H1 (cell line): ENCODE measurements at regions not wholly inside any gene's neighbourhood (a gene's known extent, or its start where the extent isn't known, plus 50 kb on each side); places are given as distances from the start of the nearest gene placed in this dataset.

Experiments
- CTCF ChIA-PET: fragments of 300-600 bp; sonication (Branson Sonifier 250); formaldehyde crosslinking; loops from one replicate; lab custom pipeline; 2021; ENCODE audit not compliant: partially characterized antibody; lab: Charles Lee
- POLR2A ChIA-PET: fragments of 300-600 bp; sonication (Branson Sonifier 250); formaldehyde crosslinking; loops from one replicate; lab custom pipeline; 2021; ENCODE audit warnings: inconsistent platforms; ENCODE audit not compliant: partially characterized antibody; lab: Charles Lee
- DNase-seq, 2 experiments: peaks; one replicate each; pipeline versions ENCODE4 v3.0.0 to v3.0.0-alpha.2; 2010 to 2022; ENCODE audit warnings: low spot score in 2 of 2, low read depth in 1 of 2, mixed read lengths in 1 of 2
- FAIRE-seq: peaks from 2 replicates; lab custom pipeline; 2011; peaks lifted over from hg19 to GRCh38; lab: Jason Lieb, UNC
- H2AFZ ChIP-seq: 2 replicates; pipeline ENCODE4 v1.8.1; 2012; ENCODE audit warnings: low read length, inconsistent platforms
- H2AK5ac ChIP-seq: 2 replicates; pipeline ENCODE4 v1.6.1; 2013; ENCODE audit warnings: low read depth, low read length
- H2BK120ac ChIP-seq: replicated peaks from 2 replicates; pipeline ENCODE3; 2013; ENCODE audit warnings: low read depth, low read length, inconsistent platforms
- H2BK12ac ChIP-seq: 2 replicates; pipeline ENCODE4 v1.6.1; 2013; ENCODE audit warnings: low read depth, low read length
- H2BK15ac ChIP-seq: 2 replicates; pipeline ENCODE4 v1.6.1; 2013; ENCODE audit warnings: low read length
- H2BK20ac ChIP-seq: 2 replicates; pipeline ENCODE4 v1.6.1; 2013; ENCODE audit warnings: low read length
- H2BK5ac ChIP-seq: 2 replicates; pipeline ENCODE4 v1.6.1; 2013; ENCODE audit warnings: low read depth, low read length
- H3K14ac ChIP-seq: 2 replicates; pipeline ENCODE4 v1.6.1; 2013; ENCODE audit warnings: inconsistent platforms; ENCODE audit not compliant: insufficient read length
- H3K18ac ChIP-seq: 2 replicates; pipeline ENCODE4 v1.6.1; 2013; ENCODE audit warnings: low read length; ENCODE audit errors: extremely low read depth
- H3K23ac ChIP-seq: 2 replicates; pipeline ENCODE4 v1.6.1; 2013; ENCODE audit warnings: inconsistent platforms; ENCODE audit not compliant: insufficient read length
- H3K23me2 ChIP-seq: 2 replicates; pipeline ENCODE4 v1.6.1; 2013; ENCODE audit warnings: low read depth, low read length
- H3K27ac ChIP-seq: 2 replicates; pipeline ENCODE4 v1.6.1; 2011; ENCODE audit warnings: low read depth, low read length, inconsistent platforms
- H3K27me3 ChIP-seq, 4 experiments: replicated peaks in 1 of 4; 1 replicate in 1 of 4; 2 replicates in 3 of 4; pipeline versions ENCODE4 v1.6.1 to v1.8.1; 2011 to 2013; ENCODE audit warnings: low read length in 3 of 4, mild to moderate bottlenecking in 3 of 4, inconsistent platforms in 2 of 4, mixed read lengths in 2 of 4, moderate library complexity in 1 of 4; ENCODE audit not compliant: control insufficient read depth in 3 of 4, insufficient read depth in 3 of 4; ENCODE audit errors: extremely low read depth in 1 of 4
- H3K36me3 ChIP-seq, 4 experiments: 2 replicates each; pipeline versions ENCODE4 v1.6.1 to v1.8.1; 2011 to 2013; ENCODE audit warnings: mild to moderate bottlenecking in 4 of 4, low read length in 3 of 4, moderate library complexity in 2 of 4, control low read depth in 1 of 4, inconsistent platforms in 1 of 4; ENCODE audit not compliant: insufficient read depth in 4 of 4, control insufficient read depth in 2 of 4
- H3K4ac ChIP-seq: replicated peaks from 2 replicates; pipeline ENCODE3; 2013; ENCODE audit warnings: low read length, low read depth, mixed read lengths, inconsistent platforms; ENCODE audit not compliant: insufficient read length
- H3K4me1 ChIP-seq, 4 experiments: replicated peaks in 1 of 4; 1 replicate in 1 of 4; 2 replicates in 3 of 4; pipeline versions ENCODE4 v1.6.1 to v1.8.1; 2011 to 2013; ENCODE audit warnings: low read length in 3 of 4, inconsistent platforms in 2 of 4, mixed read lengths in 1 of 4; ENCODE audit not compliant: insufficient read depth in 4 of 4, control insufficient read depth in 3 of 4
- H3K4me2 ChIP-seq, 2 experiments: 2 replicates each; pipeline versions ENCODE4 v1.6.1 to v1.8.1; 2011 to 2013; ENCODE audit warnings: low read depth in 2 of 2, low read length in 2 of 2, control low read depth in 1 of 2, inconsistent platforms in 1 of 2, mild to moderate bottlenecking in 1 of 2; ENCODE audit not compliant: insufficient read depth in 1 of 2
- H3K4me3 ChIP-seq, 4 experiments: fragments of 200-600, 300-600 bp in 1 of 4; sonication (generic), shearing (Covaris generic), sonication (Bioruptor Twin) in 1 of 4; 2 replicates each; pipeline versions ENCODE4 v1.5.1 to v1.8.1; 2011 to 2016; ENCODE audit warnings: low read length in 4 of 4, low read depth in 3 of 4, control low read depth in 2 of 4, inconsistent platforms in 2 of 4, mild to moderate bottlenecking in 2 of 4, mixed read lengths in 1 of 4, moderate library complexity in 1 of 4; ENCODE audit not compliant: insufficient read depth in 2 of 4; ENCODE audit errors: extremely low read depth in 1 of 4
- H3K56ac ChIP-seq: replicated peaks from 2 replicates; pipeline ENCODE3; 2013; ENCODE audit warnings: low read depth, mild to moderate bottlenecking, mixed read lengths, low read length, inconsistent platforms; ENCODE audit not compliant: insufficient read length
- H3K79me1 ChIP-seq: 2 replicates; pipeline ENCODE4 v1.6.1; 2013; ENCODE audit warnings: low read depth, low read length, control low read depth
- H3K79me2 ChIP-seq, 2 experiments: 2 replicates each; pipeline versions ENCODE4 v1.6.1 to v1.8.1; 2012 to 2013; ENCODE audit warnings: low read length in 2 of 2, mild to moderate bottlenecking in 2 of 2, inconsistent platforms in 1 of 2; ENCODE audit not compliant: insufficient read depth in 2 of 2, control insufficient read depth in 1 of 2
- H3K9ac ChIP-seq, 4 experiments: replicated peaks in 1 of 4; 1 replicate in 1 of 4; 2 replicates in 3 of 4; pipeline versions ENCODE4 v1.6.1 to v1.8.1; 2011 to 2013; ENCODE audit warnings: low read depth in 3 of 4, low read length in 3 of 4, control low read depth in 2 of 4, mild to moderate bottlenecking in 2 of 4, moderate library complexity in 2 of 4, inconsistent platforms in 1 of 4; ENCODE audit errors: extremely low read depth in 1 of 4
- H3K9me3 ChIP-seq, 2 experiments: 2 replicates each; pipeline versions ENCODE4 v1.6.1 to v1.8.1; 2012 to 2013; ENCODE audit warnings: mild to moderate bottlenecking in 2 of 2, moderate library complexity in 2 of 2, control low read depth in 1 of 2, inconsistent platforms in 1 of 2, low read depth in 1 of 2, low read length in 1 of 2, mixed read lengths in 1 of 2; ENCODE audit not compliant: insufficient read depth in 2 of 2
- H4K20me1 ChIP-seq, 2 experiments: replicated peaks in 1 of 2; 2 replicates each; pipeline versions ENCODE3 to v1.8.1; 2011 to 2013; ENCODE audit warnings: inconsistent platforms in 2 of 2, low read length in 2 of 2, mild to moderate bottlenecking in 1 of 2; ENCODE audit not compliant: insufficient read depth in 2 of 2, control insufficient read depth in 1 of 2
- H4K5ac ChIP-seq: 2 replicates; pipeline ENCODE4 v1.6.1; 2013; ENCODE audit warnings: low read length, low read depth, mixed read lengths, inconsistent platforms; ENCODE audit not compliant: insufficient read length
- H4K8ac ChIP-seq: 2 replicates; pipeline ENCODE4 v1.8.0; 2013; ENCODE audit warnings: mild to moderate bottlenecking, moderate library complexity, low read length, inconsistent platforms; ENCODE audit not compliant: insufficient read depth; ENCODE audit errors: extremely low read depth
- H4K91ac ChIP-seq: replicated peaks from 2 replicates; pipeline ENCODE3; 2013; ENCODE audit warnings: low read length, mixed read lengths, inconsistent platforms; ENCODE audit not compliant: insufficient read length
- CBX5 ChIP-seq: fragments of 300-800, 300-1000 bp; sonication (generic); IDR thresholded peaks from 2 replicates; pipeline ENCODE4 v1.7.1; 2016; ENCODE audit warnings: antibody characterized with exemption, low read length, low read depth
- CHD2 ChIP-seq: IDR thresholded peaks from 2 replicates; pipeline ENCODE4 v1.6.1; 2012; ENCODE audit warnings: low read length, improper control_type of control experiment
- JUND ChIP-seq: IDR thresholded peaks from 2 replicates; pipeline ENCODE4 v1.6.1; 2011; ENCODE audit warnings: mild to moderate bottlenecking, improper control_type of control experiment, low read length
- KDM4A ChIP-seq: IDR thresholded peaks from one replicate; pipeline ENCODE4 v1.7.1; 2012; ENCODE audit warnings: low read depth, mild to moderate bottlenecking, moderate library complexity, low read length, inconsistent platforms; ENCODE audit not compliant: severe bottlenecking
- PHF8 ChIP-seq: fragments of 200-600 bp; sonication (generic); conservative IDR thresholded peaks from 2 replicates; pipeline ENCODE4 v1.7.1; 2012; ENCODE audit warnings: low read depth, mild to moderate bottlenecking, inconsistent platforms, low read length, moderate library complexity
- RAD21 ChIP-seq, 2 experiments: IDR thresholded peaks in 1 of 2; conservative IDR thresholded peaks in 1 of 2; 2 replicates each; pipeline ENCODE4 v1.6.1; 2011; ENCODE audit warnings: low read depth in 2 of 2, low read length in 2 of 2, improper control_type of control experiment in 1 of 2, inconsistent platforms in 1 of 2, mild to moderate bottlenecking in 1 of 2, moderate library complexity in 1 of 2
- RBBP5 ChIP-seq: IDR thresholded peaks from 2 replicates; pipeline ENCODE4 v1.7.1; 2012; ENCODE audit warnings: low read depth, mild to moderate bottlenecking, inconsistent platforms, low read length, moderate library complexity, borderline replicate concordance
- SP1 ChIP-seq: IDR thresholded peaks from 2 replicates; pipeline ENCODE4 v1.6.1; 2011; ENCODE audit warnings: low read depth, low read length
- SP2 ChIP-seq: IDR thresholded peaks from 2 replicates; pipeline ENCODE4 v1.6.1; 2012; ENCODE audit warnings: mild to moderate bottlenecking, low read length, inconsistent platforms
- WGBS, 2 experiments: shearing (Covaris generic) in 1 of 2; methylation state at CpG; one replicate each; pipeline versions ENCODE4 v1.1.6 to v1.1.7; 2013 to 2015; ENCODE audit warnings: low lambda C conversion rate in 2 of 2, mixed read lengths in 2 of 2, inconsistent platforms in 1 of 2, low coverage in 1 of 2, missing lambda C conversion rate in 1 of 2; ENCODE audit not compliant: insufficient replicate concordance in 2 of 2, insufficient coverage in 1 of 2, insufficient read length in 1 of 2; ENCODE audit errors: extremely low coverage in 1 of 2, missing lambda C conversion rate in 1 of 2; 5-methylcytosine and 5-hydroxymethylcytosine counted together

GRCh38 chr10:59004392-59004791 lies 172.1 kb upstream of the PHYHIPL start:
- Histone ChIP-seq H4K8ac (no peak overlapping the region), H3K79me2 (no peaks in the 10 kb centered on the region), H2BK120ac (no peak overlapping the region), H2BK5ac (no peak overlapping the region), H4K91ac (no peak overlapping the region), H2AK5ac (no peak overlapping the region), H2BK12ac (no peak overlapping the region), H3K27me3 (no peaks in the 10 kb centered on the region; a peak in 1 of 7 replicates), H3K4ac (no peak overlapping the region), H2BK20ac (no peak overlapping the region), H3K23me2 (no peaks in the 10 kb centered on the region), H3K18ac (no peak overlapping the region), H3K14ac (no peak overlapping the region), H3K4me3 (no peak overlapping the region), H3K79me1 (no peaks in the 10 kb centered on the region), H2BK15ac (no peak overlapping the region), H3K4me2 (no peak overlapping the region), H4K5ac (no peak overlapping the region), H3K9ac (no peak overlapping the region), H2AFZ (no peak overlapping the region), H3K56ac (no peak overlapping the region), H3K9me3 (no peaks in the 10 kb centered on the region), H3K23ac (no peak overlapping the region), H3K36me3 (no peaks in the 10 kb centered on the region; a peak in 1 of 8 replicates), H3K27ac (no peak overlapping the region), H3K4me1 (no peaks in the 10 kb centered on the region), H4K20me1 (no peaks in the 10 kb centered on the region)
- 86% methylated on average over 1 of the region's 1 CpG; no CpG with 5 or more reads in 1 of the 2 experiments for WGBS, 2 experiments
- ChIA-PET CTCF (no interaction called here), POLR2A (no interaction called here)
- TF ChIP-seq CHD2 (no peak), CBX5 (no peak), RBBP5 (no peak), JUND (no peak), PHF8 (no peak), SP2 (no peak), RAD21 (IDR thresholded peaks at IDR 0.05 in 1 of 2, conservative IDR thresholded peaks at IDR 0.05 in 1 of 2; ENCODE audit: low read depth in 2 of 2, low read length in 2 of 2) (no peak), KDM4A (no peak), SP1 (no peak)
- DNase-seq (no peak), FAIRE-seq (no peak)
